ENCODE measurements at regions not wholly inside any gene's neighbourhood (a gene's known extent, or its start where the extent isn't known, plus 50 kb on each side); places are given as distances from the start of the nearest gene placed in this dataset.

GRCh38 chr6:129911732-129912131, 50.6 kb upstream of the TMEM244 start:
- DNase-seq (ENCODE audit: low read depth): no peak
